Gastrocnemius medialis (tissue), 4 donors: ENCODE measurements at regions not wholly inside any gene's neighbourhood (a gene's known extent, or its start where the extent isn't known, plus 50 kb on each side); places are given as distances from the start of the nearest gene placed in this dataset.

ENCODE experiments used
- POLR2A ChIP-seq, 2 donors: fragments of 450-650 bp; IDR thresholded peaks; one replicate each; pipeline ENCODE4 v1.6.1; 2017; ENCODE audit warnings: antibody characterized with exemption in 2 of 2, mild to moderate bottlenecking in 2 of 2, moderate library complexity in 2 of 2
- TF ChIP-seq, protein P1 (sequence below), 5 experiments: fragments of 450-650 bp in 3 of 5; fragments of 200-600 bp in 2 of 5; sonication (generic) in 2 of 5; IDR thresholded peaks in 4 of 5; conservative IDR thresholded peaks in 1 of 5; 1 replicate in 4 of 5; 2 replicates in 1 of 5; pipeline ENCODE4 v1.5.1; 2016 to 2019; ENCODE audit warnings: antibody characterized with exemption in 5 of 5, mild to moderate bottlenecking in 3 of 5, moderate library complexity in 3 of 5

DNA sequence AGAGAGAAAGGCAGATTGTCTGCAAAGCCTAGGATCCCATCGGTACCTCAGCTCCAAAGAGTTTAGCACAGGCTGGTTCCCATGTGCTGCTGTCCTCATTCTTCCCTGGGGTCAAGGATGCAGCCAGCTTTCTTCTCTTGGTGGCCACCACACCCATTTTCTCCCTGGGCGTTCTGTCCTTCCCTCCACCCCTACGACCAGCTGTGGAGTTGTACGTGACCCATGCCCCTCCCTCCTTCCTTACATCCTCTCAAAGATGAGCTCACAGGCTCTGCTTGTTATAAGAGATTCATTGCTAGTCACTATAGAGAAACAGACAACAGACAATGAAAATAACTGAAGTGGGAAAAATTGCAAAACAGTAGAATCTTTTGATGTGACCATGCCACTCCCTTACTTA, 74.0 kb upstream of the KLF3 start:
- TF ChIP-seq, protein P1, sequence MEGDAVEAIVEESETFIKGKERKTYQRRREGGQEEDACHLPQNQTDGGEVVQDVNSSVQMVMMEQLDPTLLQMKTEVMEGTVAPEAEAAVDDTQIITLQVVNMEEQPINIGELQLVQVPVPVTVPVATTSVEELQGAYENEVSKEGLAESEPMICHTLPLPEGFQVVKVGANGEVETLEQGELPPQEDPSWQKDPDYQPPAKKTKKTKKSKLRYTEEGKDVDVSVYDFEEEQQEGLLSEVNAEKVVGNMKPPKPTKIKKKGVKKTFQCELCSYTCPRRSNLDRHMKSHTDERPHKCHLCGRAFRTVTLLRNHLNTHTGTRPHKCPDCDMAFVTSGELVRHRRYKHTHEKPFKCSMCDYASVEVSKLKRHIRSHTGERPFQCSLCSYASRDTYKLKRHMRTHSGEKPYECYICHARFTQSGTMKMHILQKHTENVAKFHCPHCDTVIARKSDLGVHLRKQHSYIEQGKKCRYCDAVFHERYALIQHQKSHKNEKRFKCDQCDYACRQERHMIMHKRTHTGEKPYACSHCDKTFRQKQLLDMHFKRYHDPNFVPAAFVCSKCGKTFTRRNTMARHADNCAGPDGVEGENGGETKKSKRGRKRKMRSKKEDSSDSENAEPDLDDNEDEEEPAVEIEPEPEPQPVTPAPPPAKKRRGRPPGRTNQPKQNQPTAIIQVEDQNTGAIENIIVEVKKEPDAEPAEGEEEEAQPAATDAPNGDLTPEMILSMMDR (IDR thresholded peaks at IDR 0.05 in 4 of 5, conservative IDR thresholded peaks at IDR 0.05 in 1 of 5): no peak
- no peak for TF ChIP-seq POLR2A (IDR thresholded peaks at IDR 0.05)
